Tibial artery (tissue), 4 donors: ENCODE measurements at regions not wholly inside any gene's neighbourhood (a gene's known extent, or its start where the extent isn't known, plus 50 kb on each side); places are given as distances from the start of the nearest gene placed in this dataset.

Experiments used
- DNase-seq, 2 donors: peaks; one replicate each; pipeline ENCODE4 v3.0.0-alpha.2; 2019
- H3K27ac ChIP-seq, 2 donors: fragments of 200-600 bp; sonication (generic) in 1 of 2; 1 replicate in 1 of 2; 2 replicates in 1 of 2; pipeline ENCODE4 v1.5.1; 2018 to 2019; ENCODE audit warnings: mild to moderate bottlenecking in 1 of 2
- H3K27me3 ChIP-seq, 2 donors: fragments of 200-600 bp; sonication (generic) in 1 of 2; one replicate each; pipeline versions ENCODE4 v1.5.1 to v1.6.0; 2016 to 2019
- H3K36me3 ChIP-seq, 3 donors: fragments of 200-600 bp; sonication (generic) in 2 of 3; one replicate each; pipeline ENCODE4 v1.5.1; 2016 to 2019; ENCODE audit warnings: mild to moderate bottlenecking in 2 of 3
- H3K4me1 ChIP-seq, 4 donors: fragments of 200-600 bp; sonication (generic) in 2 of 4; 1 replicate in 3 of 4; 2 replicates in 1 of 4; pipeline ENCODE4 v1.5.1; 2016 to 2019
- H3K4me3 ChIP-seq, 2 donors: fragments of 200-600 bp; sonication (generic) in 1 of 2; 1 replicate in 1 of 2; 2 replicates in 1 of 2; pipeline ENCODE4 v1.5.1; 2018 to 2019; ENCODE audit warnings: mild to moderate bottlenecking in 2 of 2
- H3K9me3 ChIP-seq, 3 donors: fragments of 200-600 bp; sonication (generic) in 1 of 3; one replicate each; pipeline ENCODE4 v1.5.1; 2016 to 2019
- intact Hi-C: fragments of 100-400 bp; cut with DNase I; formaldehyde crosslinking; loops from one replicate; pipeline ENCODE4 v1.15.0; 2023; ENCODE audit warnings: low total_unique reads
- TF ChIP-seq, protein P1 (sequence below), 2 experiments: fragments of 200-600 bp in 1 of 2; fragments of 450-650 bp in 1 of 2; IDR thresholded peaks; one replicate each; pipeline ENCODE4 v1.5.1; 2017 to 2019; ENCODE audit warnings: antibody characterized with exemption in 2 of 2, mild to moderate bottlenecking in 1 of 2, moderate library complexity in 1 of 2

DNA sequence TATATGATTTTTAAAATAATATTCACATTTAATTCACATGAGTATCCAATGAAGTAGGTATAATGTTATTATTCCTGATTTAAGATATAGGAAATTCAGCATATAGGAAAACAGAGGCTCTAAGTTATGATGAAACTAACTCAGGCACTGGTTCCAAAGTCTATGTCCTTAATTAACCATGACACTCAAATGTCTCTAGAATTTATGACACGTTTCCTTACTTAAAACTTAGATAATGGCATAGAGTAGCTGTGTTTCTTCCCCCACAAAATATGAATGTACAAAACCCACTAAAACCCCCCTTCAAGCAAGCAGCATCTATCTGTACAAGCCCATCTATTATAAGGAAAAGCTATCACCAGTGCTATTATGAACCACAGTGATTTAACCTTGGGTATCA lies 72.9 kb upstream of the CDK1 start:
- TF ChIP-seq, protein P1, sequence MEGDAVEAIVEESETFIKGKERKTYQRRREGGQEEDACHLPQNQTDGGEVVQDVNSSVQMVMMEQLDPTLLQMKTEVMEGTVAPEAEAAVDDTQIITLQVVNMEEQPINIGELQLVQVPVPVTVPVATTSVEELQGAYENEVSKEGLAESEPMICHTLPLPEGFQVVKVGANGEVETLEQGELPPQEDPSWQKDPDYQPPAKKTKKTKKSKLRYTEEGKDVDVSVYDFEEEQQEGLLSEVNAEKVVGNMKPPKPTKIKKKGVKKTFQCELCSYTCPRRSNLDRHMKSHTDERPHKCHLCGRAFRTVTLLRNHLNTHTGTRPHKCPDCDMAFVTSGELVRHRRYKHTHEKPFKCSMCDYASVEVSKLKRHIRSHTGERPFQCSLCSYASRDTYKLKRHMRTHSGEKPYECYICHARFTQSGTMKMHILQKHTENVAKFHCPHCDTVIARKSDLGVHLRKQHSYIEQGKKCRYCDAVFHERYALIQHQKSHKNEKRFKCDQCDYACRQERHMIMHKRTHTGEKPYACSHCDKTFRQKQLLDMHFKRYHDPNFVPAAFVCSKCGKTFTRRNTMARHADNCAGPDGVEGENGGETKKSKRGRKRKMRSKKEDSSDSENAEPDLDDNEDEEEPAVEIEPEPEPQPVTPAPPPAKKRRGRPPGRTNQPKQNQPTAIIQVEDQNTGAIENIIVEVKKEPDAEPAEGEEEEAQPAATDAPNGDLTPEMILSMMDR (IDR thresholded peaks at IDR 0.05) = no peak
- DNase-seq = no peak
- H3K36me3 ChIP-seq = no peaks in the 10 kb centered on the region
- peaks cover 0 to 1% (median 0%) of the 10 kb centered on the region in 3 donors for H3K9me3 ChIP-seq
- no peaks in the 10 kb centered on the region for H3K4me1 ChIP-seq
- H3K4me3 ChIP-seq = no peak overlapping the region
- H3K27me3 ChIP-seq = no peaks in the 10 kb centered on the region
- intact Hi-C loops = no loop called here
- H3K27ac ChIP-seq = no peak overlapping the region

DNA sequence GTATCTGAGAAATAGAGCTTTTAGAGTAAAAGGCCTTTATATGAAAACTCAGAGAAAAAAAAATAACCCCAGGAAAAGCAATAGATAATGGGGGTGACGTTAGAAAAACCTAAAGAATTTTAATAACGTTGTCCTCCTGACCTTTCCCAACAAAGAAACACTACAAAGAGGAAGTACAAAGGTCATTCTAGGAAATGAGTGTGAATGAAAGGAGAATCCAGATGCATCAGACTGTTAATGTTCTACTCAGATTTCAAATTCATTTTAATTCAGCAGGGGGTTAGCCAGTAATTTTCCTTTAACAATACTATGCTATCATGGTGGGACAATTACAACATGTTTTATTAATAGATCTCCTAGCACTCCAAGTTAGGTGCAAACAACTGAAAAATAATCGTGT lies 73.8 kb upstream of the CDK1 start:
- Histone ChIP-seq H3K36me3 (no peaks in the 10 kb centered on the region), H3K4me1 (no peaks in the 10 kb centered on the region), H3K4me3 (no peak overlapping the region), H3K27me3 (no peaks in the 10 kb centered on the region), H3K9me3 (peaks cover 0 to 3% (median 0%) of the 10 kb centered on the region in 3 donors), H3K27ac (no peak overlapping the region)
- intact Hi-C loops = no loop called here
- TF ChIP-seq, protein P1 (IDR thresholded peaks at IDR 0.05) = no peak
- DNase-seq = no peak

DNA sequence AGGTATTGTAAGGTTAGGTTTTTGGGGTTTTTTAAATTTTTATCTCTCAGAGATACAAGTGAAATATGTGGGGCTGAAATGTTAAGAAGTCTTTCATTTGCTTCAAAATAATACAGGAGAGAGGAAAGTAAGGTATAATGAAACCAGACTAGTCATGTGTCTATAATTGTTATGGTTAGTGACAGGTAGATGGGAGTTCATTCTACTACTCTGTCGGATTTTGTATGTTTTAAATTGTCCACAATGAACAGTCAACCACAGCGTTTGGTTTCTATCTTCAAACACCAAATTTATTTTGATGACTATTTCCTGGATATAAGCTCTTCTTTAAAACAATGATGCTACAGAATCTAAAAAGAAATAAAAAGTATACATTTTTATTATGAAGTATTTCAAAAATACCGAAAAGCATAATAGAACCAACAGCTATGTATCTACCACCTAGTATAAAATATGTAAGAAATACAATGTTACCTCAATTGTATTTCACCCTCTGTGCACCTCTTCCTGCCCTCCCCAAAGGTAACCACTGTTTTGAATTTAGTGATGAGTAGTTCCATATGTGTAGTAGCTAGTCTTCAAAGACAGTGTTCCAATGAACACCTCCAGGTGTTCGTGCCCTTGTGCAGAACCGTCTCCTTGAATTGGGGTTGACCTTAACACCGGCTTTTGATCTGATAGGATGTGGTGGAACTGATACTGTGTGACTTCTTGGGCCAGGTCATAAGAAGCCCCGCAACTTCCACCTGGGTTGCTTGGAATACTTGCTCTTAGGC lies 74.8 kb upstream of the CDK1 start:
- Histone ChIP-seq H3K36me3 (no peaks in the 10 kb centered on the region), H3K9me3 (peaks cover 0 to 3% (median 0%) of the 10 kb centered on the region in 3 donors), H3K4me3 (no peak overlapping the region), H3K4me1 (no peaks in the 10 kb centered on the region), H3K27me3 (no peaks in the 10 kb centered on the region), H3K27ac (no peak overlapping the region)
- intact Hi-C loops = no loop called here
- TF ChIP-seq, protein P1 (IDR thresholded peaks at IDR 0.05) = no peak
- no peak for DNase-seq

DNA sequence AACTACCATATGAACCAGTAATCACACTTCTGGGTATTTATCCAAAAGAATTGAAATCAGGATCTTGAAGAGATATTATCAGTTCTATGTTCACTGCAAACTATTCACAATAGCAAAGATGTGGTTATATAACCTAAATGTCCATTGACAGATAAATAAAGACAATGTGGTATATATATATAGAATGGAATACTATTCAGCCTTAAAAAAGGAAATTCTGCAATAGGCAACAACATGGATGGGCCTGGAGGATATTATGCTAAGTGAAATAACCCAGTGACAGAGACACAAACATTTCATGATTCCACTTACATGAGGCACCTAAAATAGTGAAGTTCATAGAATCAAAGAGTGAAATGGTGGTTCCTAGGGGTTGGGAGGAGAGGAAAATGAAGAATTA lies 90.6 kb upstream of the CDK1 start:
- no peaks in the 10 kb centered on the region for H3K27me3 ChIP-seq
- intact Hi-C loops = no loop called here
- H3K9me3 ChIP-seq = no peaks in the 10 kb centered on the region
- no peaks in the 10 kb centered on the region for H3K4me1 ChIP-seq
- TF ChIP-seq, protein P1 (IDR thresholded peaks at IDR 0.05) = no peak
- H3K36me3 ChIP-seq = no peaks in the 10 kb centered on the region
- DNase-seq = no peak
- no peak overlapping the region for H3K4me3 ChIP-seq
- H3K27ac ChIP-seq = no peak overlapping the region

- Histone ChIP-seq H3K27me3 (no peaks in the 10 kb centered on the region), H3K4me3 (no peak overlapping the region), H3K4me1 (no peaks in the 10 kb centered on the region), H3K9me3 (no peaks in the 10 kb centered on the region), H3K36me3 (no peaks in the 10 kb centered on the region), H3K27ac (no peak overlapping the region)
- TF ChIP-seq, protein P1 (IDR thresholded peaks at IDR 0.05) = no peak
- intact Hi-C loops = no loop called here
- no peak for DNase-seq
Observed at GRCh38 chr10:60684091-60684490, 94.2 kb upstream of the CDK1 start.
